Left ventricle myocardium inferior (tissue), 1 donor: ENCODE measurements at regions not wholly inside any gene's neighbourhood (a gene's known extent, or its start where the extent isn't known, plus 50 kb on each side); places are given as distances from the start of the nearest gene placed in this dataset.
"Not testable (repeated sequence)": the region's sequence is repeated elsewhere in the genome, so short reads cannot be mapped to it uniquely, and the experiment has no call there.

Source experiments
- DNase-seq: peaks from one replicate; pipeline ENCODE4 v3.0.0-alpha.2; 2020
- H3K27ac ChIP-seq: fragments of 200-600 bp; replicated peaks from 2 replicates; pipeline ENCODE4 v1.8.0; 2021
- H3K27me3 ChIP-seq: fragments of 200-600 bp; 2 replicates; pipeline ENCODE4 v1.8.0; 2021; ENCODE audit warnings: low read depth
- H3K36me3 ChIP-seq: fragments of 200-600 bp; 2 replicates; pipeline ENCODE4 v1.8.0; 2021
- H3K4me1 ChIP-seq: fragments of 200-600 bp; 2 replicates; pipeline ENCODE4 v1.8.0; 2021
- H3K4me3 ChIP-seq: fragments of 200-600 bp; 2 replicates; pipeline ENCODE4 v1.8.0; 2021; ENCODE audit warnings: mild to moderate bottlenecking, moderate library complexity
- H3K9me3 ChIP-seq: fragments of 200-600 bp; replicated peaks from 2 replicates; pipeline ENCODE4 v1.8.0; 2021
- CTCF ChIP-seq: fragments of 200-600 bp; IDR thresholded peaks from 2 replicates; pipeline ENCODE4 v1.8.0; 2021; ENCODE audit warnings: antibody characterized with exemption, mild to moderate bottlenecking, borderline replicate concordance
- intact Hi-C: fragments of 100-400 bp; cut with micrococcal nuclease; formaldehyde crosslinking; loops from one replicate; pipeline ENCODE4 v1.11.0; 2022
- donor health status: DM: no; HTN: yes; CAD: no; lungs with severe emphysema.

GRCh38 chr2:49770919-49771318 lies 616.6 kb upstream of the FSHR start:
- Histone ChIP-seq H3K9me3 (no peaks in the 10 kb centered on the region), H3K4me3 (no peak overlapping the region), H3K4me1 (no peaks in the 10 kb centered on the region), H3K36me3 (no peaks in the 10 kb centered on the region), H3K27ac (no peak overlapping the region), H3K27me3 (no peaks in the 10 kb centered on the region)
- peak; percentile 51 for TF ChIP-seq CTCF
- intact Hi-C loops, result loop anchor here (10.0 kb wide), 1 partner anchor 374 kb away; no protein-coding TSS in a partner anchor
- peak; percentile 20 for DNase-seq

- no peaks in the 10 kb centered on the region for H3K9me3 ChIP-seq
- intact Hi-C loops, result no loop called here
- TF ChIP-seq CTCF, result no peak
- H3K4me1 ChIP-seq, result no peaks in the 10 kb centered on the region
- H3K36me3 ChIP-seq, result no peaks in the 10 kb centered on the region
- no peak overlapping the region for H3K27ac ChIP-seq
- no peaks in the 10 kb centered on the region for H3K27me3 ChIP-seq
- no peak for DNase-seq
- H3K4me3 ChIP-seq, result no peak overlapping the region
These were observed 613.0 kb upstream of the FSHR start for GRCh38 chr2:49767316-49767715.

GRCh38 chr2:49755777-49756176 lies 601.5 kb upstream of the FSHR start:
- no peaks in the 10 kb centered on the region for H3K27me3 ChIP-seq
- intact Hi-C loops, result no loop called here
- DNase-seq, result no peak
- no peaks in the 10 kb centered on the region for H3K9me3 ChIP-seq
- no peak overlapping the region for H3K4me3 ChIP-seq
- H3K27ac ChIP-seq, result no peak overlapping the region
- H3K36me3 ChIP-seq, result no peaks in the 10 kb centered on the region
- no peaks in the 10 kb centered on the region for H3K4me1 ChIP-seq
- no peak for TF ChIP-seq CTCF

GRCh38 chr2:49754381-49754780 lies 600.1 kb upstream of the FSHR start:
- Histone ChIP-seq H3K27ac (no peak overlapping the region), H3K4me1 (no peaks in the 10 kb centered on the region), H3K9me3 (no peaks in the 10 kb centered on the region), H3K27me3 (no peaks in the 10 kb centered on the region), H3K36me3 (no peaks in the 10 kb centered on the region), H3K4me3 (no peak overlapping the region)
- intact Hi-C loops, result no loop called here
- DNase-seq, result no peak
- no peak for TF ChIP-seq CTCF

- no peaks in the 10 kb centered on the region for H3K9me3 ChIP-seq
- no peak for DNase-seq
- intact Hi-C loops, result no loop called here
- no peaks in the 10 kb centered on the region for H3K4me1 ChIP-seq
- H3K27ac ChIP-seq, result no peak overlapping the region
- no peak overlapping the region for H3K4me3 ChIP-seq
- no peaks in the 10 kb centered on the region for H3K27me3 ChIP-seq
- TF ChIP-seq CTCF, result no peak
- H3K36me3 ChIP-seq, result no peaks in the 10 kb centered on the region
These were observed 599.1 kb upstream of the FSHR start for GRCh38 chr2:49753344-49753985.

- TF ChIP-seq CTCF, result no peak
- Histone ChIP-seq H3K4me3 (no peak overlapping the region), H3K27me3 (no peaks in the 10 kb centered on the region), H3K27ac (no peak overlapping the region), H3K9me3 (peaks cover 9% of the 10 kb centered on the region), H3K36me3 (no peaks in the 10 kb centered on the region), H3K4me1 (no peaks in the 10 kb centered on the region)
- DNase-seq, result no peak
- intact Hi-C loops, result no loop called here
These were observed 583.3 kb upstream of the FSHR start for GRCh38 chr2:49737606-49738005.

GRCh38 chr2:49732924-49733323 lies 578.6 kb upstream of the FSHR start:
- intact Hi-C loops, DNase-seq, H3K27ac ChIP-seq, H3K36me3 ChIP-seq, H3K27me3 ChIP-seq, H3K4me1 ChIP-seq, H3K4me3 ChIP-seq: not testable (repeated sequence)
- H3K9me3 ChIP-seq, result peaks cover 15% of the 10 kb centered on the region
